ENCODE measurements at regions not wholly inside any gene's neighbourhood (a gene's known extent, or its start where the extent isn't known, plus 50 kb on each side); places are given as distances from the start of the nearest gene placed in this dataset.

DNA sequence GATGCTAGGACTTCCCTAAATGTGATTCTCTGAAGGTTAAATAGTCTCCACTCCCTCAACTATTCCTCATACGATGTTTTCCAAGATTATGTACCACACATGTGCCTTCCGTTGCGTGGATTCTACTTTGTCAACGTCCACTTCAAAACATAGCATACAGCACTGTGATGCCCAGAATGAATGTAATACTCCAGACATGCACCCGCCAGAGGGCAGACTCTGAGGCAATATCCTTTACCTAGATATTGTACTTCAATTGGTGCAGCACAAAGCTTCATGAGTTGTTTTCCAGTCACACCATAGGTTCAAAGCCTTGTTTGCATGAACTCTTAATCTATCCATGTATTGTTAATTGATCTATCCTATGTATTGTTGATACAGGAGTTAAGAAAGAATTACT is 201.0 kb upstream of the NABP1 start:
- no peak for TF ChIP-seq POLR2AphosphoS5 (IDR thresholded peaks at IDR 0.05; ENCODE audit: low read depth, low read length)
- no peak for TF ChIP-seq TAF1 (IDR thresholded peaks at IDR 0.05; ENCODE audit: borderline replicate concordance, insufficient read depth, low read length)
- TF ChIP-seq FOXP2 (optimal IDR thresholded peaks at IDR 0.05; ENCODE audit: borderline replicate concordance, extremely low read depth, extremely low read length, insufficient read depth): no peak
- TF ChIP-seq SIN3A (IDR thresholded peaks at IDR 0.05; ENCODE audit: borderline replicate concordance, insufficient read depth, low read length): no peak
- TF ChIP-seq, protein P1, sequence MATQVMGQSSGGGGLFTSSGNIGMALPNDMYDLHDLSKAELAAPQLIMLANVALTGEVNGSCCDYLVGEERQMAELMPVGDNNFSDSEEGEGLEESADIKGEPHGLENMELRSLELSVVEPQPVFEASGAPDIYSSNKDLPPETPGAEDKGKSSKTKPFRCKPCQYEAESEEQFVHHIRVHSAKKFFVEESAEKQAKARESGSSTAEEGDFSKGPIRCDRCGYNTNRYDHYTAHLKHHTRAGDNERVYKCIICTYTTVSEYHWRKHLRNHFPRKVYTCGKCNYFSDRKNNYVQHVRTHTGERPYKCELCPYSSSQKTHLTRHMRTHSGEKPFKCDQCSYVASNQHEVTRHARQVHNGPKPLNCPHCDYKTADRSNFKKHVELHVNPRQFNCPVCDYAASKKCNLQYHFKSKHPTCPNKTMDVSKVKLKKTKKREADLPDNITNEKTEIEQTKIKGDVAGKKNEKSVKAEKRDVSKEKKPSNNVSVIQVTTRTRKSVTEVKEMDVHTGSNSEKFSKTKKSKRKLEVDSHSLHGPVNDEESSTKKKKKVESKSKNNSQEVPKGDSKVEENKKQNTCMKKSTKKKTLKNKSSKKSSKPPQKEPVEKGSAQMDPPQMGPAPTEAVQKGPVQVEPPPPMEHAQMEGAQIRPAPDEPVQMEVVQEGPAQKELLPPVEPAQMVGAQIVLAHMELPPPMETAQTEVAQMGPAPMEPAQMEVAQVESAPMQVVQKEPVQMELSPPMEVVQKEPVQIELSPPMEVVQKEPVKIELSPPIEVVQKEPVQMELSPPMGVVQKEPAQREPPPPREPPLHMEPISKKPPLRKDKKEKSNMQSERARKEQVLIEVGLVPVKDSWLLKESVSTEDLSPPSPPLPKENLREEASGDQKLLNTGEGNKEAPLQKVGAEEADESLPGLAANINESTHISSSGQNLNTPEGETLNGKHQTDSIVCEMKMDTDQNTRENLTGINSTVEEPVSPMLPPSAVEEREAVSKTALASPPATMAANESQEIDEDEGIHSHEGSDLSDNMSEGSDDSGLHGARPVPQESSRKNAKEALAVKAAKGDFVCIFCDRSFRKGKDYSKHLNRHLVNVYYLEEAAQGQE (IDR thresholded peaks at IDR 0.05; ENCODE audit: insufficient read depth in 1 of 2, low read depth in 2 of 2, low read length in 2 of 2): no peak

DNA sequence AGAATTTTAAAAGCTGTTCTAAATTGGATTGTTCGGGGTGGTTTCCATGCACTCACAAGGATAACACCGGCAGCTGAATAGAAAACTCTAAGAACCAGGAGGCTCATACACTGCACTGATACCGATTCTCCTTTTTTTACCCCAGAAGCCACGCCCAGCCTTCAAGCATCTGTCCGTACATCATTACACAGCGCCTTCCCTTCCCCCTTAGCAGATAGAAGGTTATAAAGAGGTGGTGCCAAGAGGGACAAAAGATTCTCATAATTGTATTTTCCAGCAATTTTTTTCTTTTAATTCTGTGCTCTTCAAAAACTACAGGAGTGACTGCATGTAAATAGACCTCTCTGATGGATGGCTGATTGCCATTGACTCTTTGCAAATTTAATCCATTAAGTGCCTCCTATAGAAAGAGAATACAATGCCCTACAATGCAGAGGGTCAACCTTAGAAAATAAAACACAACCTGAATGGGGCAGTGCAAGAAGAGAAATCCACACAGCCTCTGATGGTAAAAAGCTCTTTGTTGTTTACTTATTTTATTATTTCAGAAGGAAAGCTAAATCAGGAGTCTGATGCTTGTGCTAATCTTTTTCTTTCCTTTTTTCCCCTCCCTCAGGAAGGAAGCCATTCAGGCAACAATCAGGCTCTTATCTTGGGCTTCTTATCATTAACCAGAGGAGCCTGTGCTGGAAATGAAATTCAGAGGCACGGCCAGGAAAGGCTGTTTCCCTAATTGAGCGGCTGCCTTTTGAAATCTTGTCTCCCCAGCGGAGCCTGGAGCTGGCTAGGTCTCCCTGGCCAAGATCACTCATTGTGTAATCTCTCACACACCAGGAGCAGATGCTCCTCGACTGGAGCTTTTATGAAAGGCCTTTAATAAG is 198.9 kb upstream of the NABP1 start:
- TF ChIP-seq, protein P1 (IDR thresholded peaks at IDR 0.05; ENCODE audit: insufficient read depth in 1 of 2, low read depth in 2 of 2, low read length in 2 of 2): no peak; a peak in 1 of 4 replicates
- TF ChIP-seq POLR2AphosphoS5 (IDR thresholded peaks at IDR 0.05; ENCODE audit: low read depth, low read length): no peak
- TF ChIP-seq FOXP2 (optimal IDR thresholded peaks at IDR 0.05; ENCODE audit: borderline replicate concordance, extremely low read depth, extremely low read length, insufficient read depth): no peak
- no peak for TF ChIP-seq TAF1 (IDR thresholded peaks at IDR 0.05; ENCODE audit: borderline replicate concordance, insufficient read depth, low read length)
- TF ChIP-seq SIN3A (IDR thresholded peaks at IDR 0.05; ENCODE audit: borderline replicate concordance, insufficient read depth, low read length): no peak

DNA sequence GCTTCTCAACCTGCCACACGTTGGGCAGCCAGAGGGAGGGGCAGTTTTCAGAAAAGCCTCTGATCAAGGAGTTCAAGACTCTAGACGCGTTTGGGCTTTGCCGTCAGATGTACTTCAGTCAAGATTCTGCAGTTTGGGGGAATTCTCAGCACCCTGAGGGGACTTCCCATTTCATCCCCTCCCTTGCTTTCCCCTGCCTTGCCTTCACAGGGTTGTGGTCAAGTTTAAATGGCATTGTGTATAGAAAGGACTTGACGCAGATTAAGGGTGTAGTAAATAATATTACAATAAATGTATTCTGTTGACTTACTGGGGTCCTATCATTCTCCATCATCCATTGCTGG is 198.3 kb upstream of the NABP1 start:
- no peak for TF ChIP-seq FOXP2 (optimal IDR thresholded peaks at IDR 0.05; ENCODE audit: borderline replicate concordance, extremely low read depth, extremely low read length, insufficient read depth)

DNA sequence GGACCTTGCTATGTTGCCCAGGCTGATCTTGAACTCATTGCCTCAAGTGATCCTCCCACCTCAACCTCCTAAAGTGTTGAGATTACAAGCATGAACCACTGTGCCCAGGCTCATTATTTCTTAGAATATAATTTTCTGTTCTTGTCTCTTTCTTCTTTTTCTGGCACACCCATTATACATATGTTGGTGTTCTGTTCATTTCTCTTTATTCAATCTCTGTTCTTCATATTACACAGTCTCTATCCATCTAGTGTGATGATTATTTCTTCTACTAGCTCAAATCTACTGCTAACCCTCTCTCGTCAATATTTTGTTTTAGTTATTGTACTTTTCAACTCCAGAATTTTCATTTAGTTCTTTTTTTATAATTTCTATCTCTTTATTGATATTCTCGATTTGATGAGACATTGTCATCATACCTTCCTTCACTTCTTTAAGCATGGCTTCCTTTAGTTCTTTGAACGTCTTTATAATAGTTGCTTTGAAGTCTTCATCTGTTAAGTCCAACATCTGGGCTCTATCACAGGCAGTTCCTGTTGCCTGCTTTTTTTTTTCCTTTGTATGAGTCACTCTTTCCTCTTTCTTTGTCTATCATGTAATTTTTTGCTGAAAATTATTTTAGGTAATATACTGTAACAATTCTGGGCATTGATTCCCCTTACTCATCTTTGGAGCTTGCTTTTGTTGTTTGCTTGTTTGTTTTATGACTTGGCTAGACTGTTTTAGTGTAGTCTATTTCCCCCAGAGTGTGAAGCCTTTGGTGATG is 196.4 kb upstream of the NABP1 start:
- TF ChIP-seq SIN3A (IDR thresholded peaks at IDR 0.05; ENCODE audit: borderline replicate concordance, insufficient read depth, low read length): no peak
- TF ChIP-seq, protein P1 (IDR thresholded peaks at IDR 0.05; ENCODE audit: insufficient read depth in 1 of 2, low read depth in 2 of 2, low read length in 2 of 2): no peak
- no peak for TF ChIP-seq POLR2AphosphoS5 (IDR thresholded peaks at IDR 0.05; ENCODE audit: low read depth, low read length)
- TF ChIP-seq TAF1 (IDR thresholded peaks at IDR 0.05; ENCODE audit: borderline replicate concordance, insufficient read depth, low read length): no peak
- no peak for TF ChIP-seq FOXP2 (optimal IDR thresholded peaks at IDR 0.05; ENCODE audit: borderline replicate concordance, extremely low read depth, extremely low read length, insufficient read depth)

DNA sequence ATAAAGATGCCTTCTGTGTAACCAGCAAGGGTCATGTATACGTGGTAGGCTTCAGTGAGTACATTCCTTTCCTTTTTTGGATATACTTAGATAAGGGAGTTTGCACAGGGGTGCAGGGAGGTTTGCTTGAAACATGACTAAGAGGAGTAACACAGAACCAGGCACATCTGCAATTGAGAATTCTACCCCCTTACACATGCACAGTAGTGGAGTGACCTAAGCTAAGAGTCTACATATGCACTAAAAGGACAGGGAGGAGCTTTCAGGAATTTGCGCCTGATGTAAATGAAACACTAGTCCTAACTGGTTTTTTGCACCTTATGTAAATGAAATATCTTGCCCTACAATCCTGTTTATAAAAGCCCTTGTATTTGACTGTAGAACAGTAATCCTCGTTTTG is 194.8 kb upstream of the NABP1 start:
- TF ChIP-seq FOXP2 (optimal IDR thresholded peaks at IDR 0.05; ENCODE audit: borderline replicate concordance, extremely low read depth, extremely low read length, insufficient read depth): no peak

All from PFSK-1 (cell line).